ENCODE measurements at regions not wholly inside any gene's neighbourhood (a gene's known extent, or its start where the extent isn't known, plus 50 kb on each side); places are given as distances from the start of the nearest gene placed in this dataset.
"Not testable (repeated sequence)": the region's sequence is repeated elsewhere in the genome, so short reads cannot be mapped to it uniquely, and the experiment has no call there.

DNA sequence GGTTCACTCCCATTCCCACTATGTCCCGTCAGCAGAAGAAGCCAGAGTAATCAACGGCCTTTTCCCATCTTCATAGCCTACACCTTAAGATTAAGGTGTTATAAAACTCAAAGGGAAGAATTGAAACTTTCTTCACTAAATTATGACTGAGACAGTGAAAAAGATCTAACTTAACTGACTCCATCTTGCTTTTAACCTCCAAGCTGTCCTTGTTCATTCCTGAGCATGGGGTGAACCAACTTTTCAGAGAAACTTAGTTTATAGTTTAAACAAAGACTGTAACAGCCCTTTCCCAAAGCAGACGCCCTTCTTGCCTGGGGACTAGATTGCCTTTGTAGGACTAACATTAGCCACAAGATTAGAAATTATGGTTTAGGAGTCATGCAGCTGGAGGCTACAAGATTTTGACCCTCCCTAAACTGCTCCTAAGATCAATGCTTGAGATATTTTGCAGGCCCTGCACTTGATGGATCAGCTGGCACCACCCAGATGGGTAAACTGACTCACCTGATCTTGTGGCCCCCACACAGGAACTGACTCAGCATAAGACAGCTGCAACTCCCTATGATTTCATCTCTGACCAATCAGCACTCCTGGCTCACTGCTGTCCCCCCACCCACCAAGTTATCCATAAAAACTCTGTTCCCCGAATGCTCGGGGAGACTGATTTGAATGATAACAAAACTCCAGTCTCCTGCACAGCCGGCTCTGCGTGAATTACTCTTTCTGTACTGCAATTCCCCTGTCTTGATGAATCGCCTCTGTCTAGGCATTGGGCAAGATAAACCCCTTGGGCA, 587.6 kb downstream of the NTRK3 start:
- TF ChIP-seq TARDBP (IDR thresholded peaks at IDR 0.05); NFRKB (IDR thresholded peaks at IDR 0.05); SP1 (IDR thresholded peaks at IDR 0.05); L3MBTL2 (conservative IDR thresholded peaks at IDR 0.05); ELF4 (IDR thresholded peaks at IDR 0.05); BHLHE40 (IDR thresholded peaks at IDR 0.05; ENCODE audit: borderline replicate concordance); FOXK2 (IDR thresholded peaks at IDR 0.05); ARNT (IDR thresholded peaks at IDR 0.05); ZNF384 (IDR thresholded peaks at IDR 0.05); LEF1 (IDR thresholded peaks at IDR 0.05; ENCODE audit: borderline replicate concordance); SUZ12 (IDR thresholded peaks at IDR 0.05); FOXA1 (IDR thresholded peaks at IDR 0.05): not testable (repeated sequence)
- TF ChIP-seq, protein P1, sequence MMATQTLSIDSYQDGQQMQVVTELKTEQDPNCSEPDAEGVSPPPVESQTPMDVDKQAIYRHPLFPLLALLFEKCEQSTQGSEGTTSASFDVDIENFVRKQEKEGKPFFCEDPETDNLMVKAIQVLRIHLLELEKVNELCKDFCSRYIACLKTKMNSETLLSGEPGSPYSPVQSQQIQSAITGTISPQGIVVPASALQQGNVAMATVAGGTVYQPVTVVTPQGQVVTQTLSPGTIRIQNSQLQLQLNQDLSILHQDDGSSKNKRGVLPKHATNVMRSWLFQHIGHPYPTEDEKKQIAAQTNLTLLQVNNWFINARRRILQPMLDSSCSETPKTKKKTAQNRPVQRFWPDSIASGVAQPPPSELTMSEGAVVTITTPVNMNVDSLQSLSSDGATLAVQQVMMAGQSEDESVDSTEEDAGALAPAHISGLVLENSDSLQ (IDR thresholded peaks at IDR 0.05): not testable (repeated sequence)
